ENCODE measurements at regions not wholly inside any gene's neighbourhood (a gene's known extent, or its start where the extent isn't known, plus 50 kb on each side); places are given as distances from the start of the nearest gene placed in this dataset.

- no peak for TF ChIP-seq CTCF (IDR thresholded peaks at IDR 0.05)
- TF ChIP-seq POLR2A (IDR thresholded peaks at IDR 0.05): no peak
Observed at GRCh38 chr2:15059870-15060512, 427.5 kb downstream of the LRATD1 start.
